Loucy (cell line): ENCODE measurements at regions not wholly inside any gene's neighbourhood (a gene's known extent, or its start where the extent isn't known, plus 50 kb on each side); places are given as distances from the start of the nearest gene placed in this dataset.

Source experiments
- H2AFZ ChIP-seq: fragments of 200-600 bp; sonication (generic); 2 replicates; pipeline ENCODE4 v1.6.0; 2016; ENCODE audit warnings: antibody characterized with exemption, mild to moderate bottlenecking, low read length, moderate library complexity
- H3F3A ChIP-seq: fragments of 200-600 bp; 2 replicates; pipeline ENCODE4 v1.6.0; 2016; ENCODE audit warnings: antibody characterized with exemption, low read depth, mild to moderate bottlenecking
- H3K27me3 ChIP-seq: fragments of 200-600 bp; sonication (generic); 2 replicates; pipeline ENCODE4 v1.6.1; 2014; ENCODE audit warnings: low read length, mild to moderate bottlenecking; ENCODE audit not compliant: insufficient read depth, poor library complexity, severe bottlenecking
- H3K36me3 ChIP-seq: fragments of 200-600 bp; sonication (generic); 2 replicates; pipeline ENCODE4 v1.6.1; 2016; ENCODE audit warnings: low read length; ENCODE audit not compliant: insufficient read depth
- H3K4me1 ChIP-seq: fragments of 200-600 bp; sonication (generic); 2 replicates; pipeline ENCODE4 v1.5.1; 2014; ENCODE audit warnings: low read length, mild to moderate bottlenecking; ENCODE audit not compliant: insufficient read depth, poor library complexity, severe bottlenecking
- H3K4me2 ChIP-seq: fragments of 200-600 bp; sonication (generic); 2 replicates; pipeline ENCODE4 v1.6.0; 2014; ENCODE audit warnings: antibody characterized with exemption, low read length, low read depth, mild to moderate bottlenecking; ENCODE audit not compliant: poor library complexity, severe bottlenecking
- H3K4me3 ChIP-seq: fragments of 200-600 bp; sonication (generic); 2 replicates; pipeline ENCODE4 v1.5.1; 2014; ENCODE audit warnings: low read length, mild to moderate bottlenecking, mixed read lengths; ENCODE audit not compliant: poor library complexity, severe bottlenecking
- H3K79me2 ChIP-seq: fragments of 200-600 bp; sonication (generic); 2 replicates; pipeline ENCODE4 v1.6.1; 2014; ENCODE audit warnings: low read length; ENCODE audit not compliant: insufficient read depth
- H3K9ac ChIP-seq: fragments of 200-600 bp; sonication (generic); 2 replicates; pipeline ENCODE4 v1.6.0; 2014; ENCODE audit warnings: mild to moderate bottlenecking, low read depth, low read length, moderate library complexity; ENCODE audit not compliant: poor library complexity, severe bottlenecking
- H3K9me2 ChIP-seq: fragments of 200-600 bp; sonication (generic); replicated peaks from 2 replicates; pipeline ENCODE4 v1.6.1; 2016; ENCODE audit warnings: low read depth, low read length, mixed read lengths
- H3K9me3 ChIP-seq: fragments of 200-600 bp; sonication (generic); 2 replicates; pipeline ENCODE4 v1.6.1; 2014; ENCODE audit warnings: mild to moderate bottlenecking, antibody characterized with exemption, low read length, low read depth; ENCODE audit not compliant: insufficient read depth
- H4K20me1 ChIP-seq: fragments of 200-600 bp; sonication (generic); 2 replicates; pipeline ENCODE4 v1.6.0; 2014; ENCODE audit warnings: antibody characterized with exemption, low read length, mild to moderate bottlenecking; ENCODE audit not compliant: insufficient read depth, poor library complexity, severe bottlenecking
- CTCF ChIP-seq: fragments of 200-600 bp; sonication (generic); conservative IDR thresholded peaks from 2 replicates; pipeline ENCODE4 v1.5.1; 2014; ENCODE audit warnings: mild to moderate bottlenecking, antibody characterized with exemption, low read length
- EZH2phosphoT487 ChIP-seq: fragments of 200-600 bp; IDR thresholded peaks from 2 replicates; pipeline ENCODE4 v1.6.1; 2018; ENCODE audit warnings: antibody characterized with exemption, mild to moderate bottlenecking, moderate library complexity, borderline replicate concordance

GRCh38 chr10:128429835-128430513 lies 303.8 kb upstream of the MKI67 start:
- no peaks in the 10 kb centered on the region for H3K27me3 ChIP-seq
- H3K36me3 ChIP-seq, result no peaks in the 10 kb centered on the region
- no peaks in the 10 kb centered on the region for H3K9me2 ChIP-seq
- H4K20me1 ChIP-seq, result no peaks in the 10 kb centered on the region
- TF ChIP-seq CTCF (no peak), EZH2phosphoT487 (no peak)
- H3K9ac ChIP-seq, result no peak overlapping the region
- H3K4me3 ChIP-seq, result no peak overlapping the region
- H3K79me2 ChIP-seq, result no peaks in the 10 kb centered on the region
- no peak overlapping the region for H3K4me2 ChIP-seq
- H3K4me1 ChIP-seq, result no peaks in the 10 kb centered on the region
- H2AFZ ChIP-seq, result no peak overlapping the region
- H3F3A ChIP-seq, result no peaks in the 10 kb centered on the region
- H3K9me3 ChIP-seq, result no peaks in the 10 kb centered on the region

- Histone ChIP-seq H3K9me2 (no peaks in the 10 kb centered on the region), H3K9ac (no peak overlapping the region), H3K9me3 (no peaks in the 10 kb centered on the region), H3K79me2 (no peaks in the 10 kb centered on the region), H4K20me1 (no peaks in the 10 kb centered on the region), H3F3A (no peaks in the 10 kb centered on the region), H3K4me3 (no peak overlapping the region), H3K4me1 (no peaks in the 10 kb centered on the region), H3K27me3 (no peaks in the 10 kb centered on the region), H3K4me2 (no peak overlapping the region), H2AFZ (no peak overlapping the region), H3K36me3 (no peaks in the 10 kb centered on the region)
- TF ChIP-seq EZH2phosphoT487 (no peak), CTCF (no peak)
Measured at GRCh38 chr10:128431083-128431482, 304.9 kb upstream of the MKI67 start.

GRCh38 chr10:128431506-128431905 lies 305.3 kb upstream of the MKI67 start:
- no peaks in the 10 kb centered on the region for H3K27me3 ChIP-seq
- no peaks in the 10 kb centered on the region for H3F3A ChIP-seq
- no peaks in the 10 kb centered on the region for H4K20me1 ChIP-seq
- H3K4me1 ChIP-seq, result no peaks in the 10 kb centered on the region
- TF ChIP-seq EZH2phosphoT487 (no peak), CTCF (no peak)
- H3K9ac ChIP-seq, result no peak overlapping the region
- H3K79me2 ChIP-seq, result no peaks in the 10 kb centered on the region
- H3K4me2 ChIP-seq, result no peak overlapping the region
- no peak overlapping the region for H3K4me3 ChIP-seq
- no peaks in the 10 kb centered on the region for H3K9me3 ChIP-seq
- no peaks in the 10 kb centered on the region for H3K9me2 ChIP-seq
- no peaks in the 10 kb centered on the region for H3K36me3 ChIP-seq
- no peak overlapping the region for H2AFZ ChIP-seq
